ENCODE measurements at regions not wholly inside any gene's neighbourhood (a gene's known extent, or its start where the extent isn't known, plus 50 kb on each side); places are given as distances from the start of the nearest gene placed in this dataset.
"Not testable (repeated sequence)": the region's sequence is repeated elsewhere in the genome, so short reads cannot be mapped to it uniquely, and the experiment has no call there.

DNA sequence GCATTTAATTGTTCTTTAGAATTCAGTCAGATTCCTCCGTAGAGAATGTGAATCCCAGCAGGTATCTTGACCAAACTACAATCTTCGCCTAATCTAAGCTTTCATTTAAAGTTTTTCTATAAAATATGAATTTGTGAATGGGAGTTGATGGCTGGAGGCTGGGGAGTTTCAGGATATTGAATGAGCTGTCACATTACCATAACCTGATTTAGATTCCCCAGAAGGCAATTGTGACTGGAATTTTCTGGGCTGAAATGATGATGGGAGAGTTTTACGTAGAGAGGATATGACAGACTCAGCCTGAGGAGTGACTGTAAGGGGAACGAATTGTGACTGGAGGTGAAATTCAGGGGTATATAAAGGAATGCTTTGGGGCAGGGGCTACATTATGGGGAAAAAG, 411.7 kb upstream of the FZD8 start:
- no peak for DNase-seq

DNA sequence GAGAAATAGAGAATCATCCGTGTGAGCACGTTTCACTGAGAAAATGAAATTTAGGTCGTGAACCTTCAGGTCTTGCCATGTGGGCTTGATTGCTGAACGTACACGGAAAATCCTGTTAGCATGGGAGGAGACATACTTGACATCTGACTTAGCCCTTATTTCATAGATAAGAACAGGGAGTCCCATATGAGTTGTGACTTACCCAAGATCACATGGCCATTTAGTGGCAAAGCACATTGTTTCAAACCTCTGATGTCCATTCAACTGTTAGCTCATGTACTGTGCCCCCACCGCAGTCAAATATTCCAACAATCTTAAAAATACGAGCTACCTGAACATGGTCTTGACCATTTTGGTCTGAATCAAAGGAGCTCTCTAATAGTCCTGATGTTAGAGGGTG, 411.2 kb upstream of the FZD8 start:
- no peak for DNase-seq

DNA sequence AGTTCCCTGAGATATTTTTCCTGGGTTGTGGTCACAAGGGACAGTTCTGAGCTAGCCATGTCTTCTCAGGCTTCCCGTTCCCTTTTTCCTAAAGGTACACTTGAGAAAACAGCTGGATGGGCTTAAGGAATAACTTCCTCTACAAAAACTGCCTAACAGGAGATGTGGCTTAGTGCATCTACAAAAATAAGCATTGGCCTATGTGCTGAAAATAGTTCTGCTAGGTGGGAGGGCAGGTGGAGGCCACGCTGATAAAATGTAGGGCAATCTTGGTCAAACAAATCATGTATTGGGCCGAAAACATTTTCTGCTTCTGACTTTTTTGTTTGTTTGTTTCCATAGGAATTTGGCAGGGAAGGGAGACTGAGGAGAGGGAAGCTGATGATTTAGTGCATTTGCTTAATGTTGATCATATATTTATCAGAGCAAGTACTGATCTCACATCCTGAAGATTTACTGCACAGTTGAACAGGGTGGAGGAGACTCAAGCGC, 409.4 kb upstream of the FZD8 start:
- DNase-seq = no peak

DNA sequence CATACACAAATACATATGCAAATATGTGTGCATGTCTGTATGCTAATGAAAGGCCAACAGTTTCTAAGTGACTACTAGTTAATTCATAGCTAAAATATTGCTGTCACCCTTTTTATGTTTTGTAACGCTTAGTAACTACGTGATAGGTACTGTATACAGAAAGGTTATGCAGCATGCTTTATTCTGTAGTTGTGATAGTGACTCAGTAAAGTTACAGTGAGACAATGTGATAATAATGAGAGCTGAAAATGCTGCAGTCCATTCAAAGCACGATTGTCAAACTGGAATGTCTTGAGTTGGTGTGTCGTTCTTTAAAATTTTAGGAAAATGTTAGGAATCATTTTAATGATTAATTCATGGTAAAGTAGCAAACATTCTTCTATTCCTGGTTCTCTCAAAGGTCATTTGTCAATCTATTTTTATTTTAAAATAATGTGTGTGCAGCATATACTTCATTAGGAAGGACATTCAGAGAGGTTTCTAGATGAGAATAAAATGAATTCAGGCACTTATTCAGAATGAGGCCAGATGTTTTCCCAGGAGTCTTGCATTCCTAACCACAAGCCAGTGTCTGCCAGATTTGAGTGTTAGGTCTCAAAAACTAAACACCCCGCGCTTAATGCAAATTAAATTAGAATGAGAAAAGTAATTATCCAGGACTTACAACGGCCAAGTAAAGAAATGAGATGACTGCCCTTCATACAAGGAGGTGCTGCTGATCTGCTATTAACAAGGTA, 408.8 kb upstream of the FZD8 start:
- DNase-seq = no peak

DNA sequence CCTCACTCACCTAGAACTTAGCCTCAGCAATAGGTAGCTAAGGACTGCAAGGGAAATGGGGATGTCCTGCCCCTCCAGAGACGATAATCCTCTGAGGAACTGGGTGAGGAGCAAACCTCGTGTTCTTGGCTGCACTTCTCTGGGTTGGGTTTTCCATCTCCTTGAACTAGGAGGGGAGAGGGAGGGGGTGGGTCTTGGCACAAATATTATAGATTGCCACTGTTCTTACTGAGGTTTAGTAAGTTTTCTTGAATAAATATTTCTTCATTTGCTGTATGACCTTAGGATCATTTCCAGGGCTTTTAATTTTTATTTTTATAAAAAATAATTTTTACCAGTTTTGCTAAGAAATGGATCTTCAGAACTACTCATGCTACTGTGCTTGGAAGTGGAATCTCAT, 406.7 kb upstream of the FZD8 start:
- DNase-seq = no peak

DNA sequence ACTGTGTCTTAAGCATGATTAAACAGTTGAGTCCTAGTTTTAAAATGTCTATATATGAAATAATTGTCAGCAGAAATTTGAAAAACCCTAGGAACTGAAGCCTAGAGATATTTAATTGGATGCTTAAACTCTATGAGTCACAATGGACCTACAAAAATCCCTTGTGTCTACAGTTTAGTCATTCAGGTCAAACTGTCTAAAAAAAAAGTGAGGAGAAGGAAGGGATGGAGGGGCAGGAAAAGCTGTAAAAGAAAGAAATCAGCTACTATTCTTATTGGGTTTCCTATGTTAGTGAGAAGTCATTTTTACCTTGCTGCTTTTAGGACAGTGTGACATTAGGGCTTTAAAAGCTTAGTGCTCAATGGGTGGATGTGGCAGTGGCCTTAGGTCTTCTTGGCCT, 406.1 kb upstream of the FZD8 start:
- DNase-seq = no peak

DNA sequence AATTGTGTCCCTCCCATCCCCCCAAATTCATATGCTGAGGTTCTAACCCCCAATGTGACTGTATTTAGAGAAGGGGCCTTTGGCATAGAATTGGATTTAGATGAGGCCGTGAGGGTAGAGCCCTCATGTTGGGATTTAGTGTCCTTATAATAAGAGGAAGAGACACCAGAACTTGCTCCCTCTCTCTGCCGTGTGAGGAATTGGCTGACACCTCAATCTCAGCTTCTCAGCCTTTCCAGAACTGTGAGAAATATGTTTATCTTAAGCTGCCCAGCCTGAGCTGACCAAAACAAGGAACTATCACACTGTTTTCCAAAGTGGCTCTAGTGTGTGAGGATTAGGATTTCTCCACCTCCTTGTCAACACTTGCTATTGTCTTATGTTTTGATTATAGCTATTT, 400.0 kb upstream of the FZD8 start:
- DNase-seq = no peak

DNA sequence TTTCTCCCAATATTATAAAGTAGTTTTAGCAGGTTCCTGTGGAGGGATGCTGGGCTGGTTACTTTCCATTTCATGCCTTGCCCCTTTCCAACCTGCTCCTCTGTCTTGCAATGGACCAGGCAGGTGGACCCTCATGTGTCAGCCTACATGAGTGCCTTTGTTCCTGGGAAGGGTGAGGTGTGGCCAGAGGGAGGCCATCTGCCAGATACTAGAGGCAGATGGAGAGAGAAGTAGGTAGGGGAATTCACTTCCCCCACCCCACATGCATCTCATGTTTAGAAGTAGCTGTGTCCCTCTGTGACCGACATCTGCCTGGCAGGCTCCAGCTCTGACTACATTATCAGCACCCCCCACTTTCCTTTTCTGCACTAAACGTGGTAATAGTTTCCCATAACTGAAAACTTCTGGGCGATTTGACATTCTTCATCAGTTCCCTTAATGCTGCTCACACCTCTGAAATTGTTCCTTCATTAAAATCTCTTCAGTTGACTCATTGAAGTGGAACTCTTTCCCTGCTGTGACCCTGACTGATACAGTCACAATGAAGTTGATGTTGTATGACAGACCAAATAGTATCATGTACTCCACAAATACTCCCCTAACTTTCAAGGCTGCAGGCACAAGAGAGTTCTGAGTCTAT, 396.3 kb upstream of the FZD8 start:
- no peak for DNase-seq

DNA sequence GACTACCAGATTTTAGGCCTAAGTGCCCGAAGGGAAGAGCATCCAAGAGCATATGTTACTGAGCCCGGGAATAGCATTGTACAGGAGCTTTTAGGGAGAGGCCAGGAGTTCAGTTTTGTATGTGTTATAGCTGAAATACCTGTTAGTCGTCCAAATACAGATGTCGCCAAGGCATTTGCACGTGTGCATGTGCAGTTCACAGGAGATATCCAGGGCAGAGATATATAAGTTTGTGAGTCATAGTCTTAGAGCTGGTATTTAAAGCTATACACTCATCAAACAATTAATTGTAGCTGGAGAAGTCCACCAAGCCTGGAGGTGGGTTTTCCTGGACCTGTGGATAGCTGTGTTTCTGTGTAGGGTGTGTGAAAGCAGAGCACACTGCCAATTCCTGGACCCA, 394.0 kb upstream of the FZD8 start:
- no peak for DNase-seq

DNA sequence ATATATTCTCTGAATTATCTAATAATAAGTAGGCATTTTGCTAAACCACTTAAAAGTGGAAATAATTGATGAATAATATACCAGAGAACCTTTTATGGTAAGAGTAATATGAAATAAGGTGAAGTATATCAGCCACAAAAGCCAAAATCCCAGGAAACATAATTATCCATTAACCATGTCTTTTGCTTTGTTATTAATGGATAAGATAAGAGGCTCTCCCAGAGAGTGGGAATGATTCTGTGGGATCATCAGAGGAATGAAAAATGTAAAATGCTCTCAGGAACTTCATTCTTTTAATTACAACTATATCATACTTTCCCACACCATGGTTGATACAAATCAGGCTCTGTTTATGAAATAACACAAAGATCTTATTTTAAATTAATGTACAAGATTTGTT, 391.7 kb upstream of the FZD8 start:
- no peak for DNase-seq

DNA sequence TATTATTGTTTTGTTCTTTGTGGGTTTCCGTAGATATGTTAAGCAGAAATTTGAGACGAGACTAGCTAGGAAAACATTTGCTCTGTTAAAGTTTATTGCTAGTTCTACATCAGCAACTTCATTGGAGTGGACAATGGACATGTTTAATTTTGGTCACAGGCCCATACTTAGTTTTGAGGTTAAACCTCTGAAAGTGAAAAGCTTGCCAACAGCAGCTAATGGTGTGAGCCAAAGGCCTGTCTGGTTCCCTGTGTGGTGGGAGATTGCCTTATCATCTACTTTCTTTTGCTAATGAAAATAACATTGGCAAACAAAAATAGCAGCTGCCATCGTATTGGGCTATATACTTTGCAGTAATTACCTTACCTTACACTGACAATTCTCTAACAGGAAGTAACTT, 388.4 kb upstream of the FZD8 start:
- DNase-seq = no peak

DNA sequence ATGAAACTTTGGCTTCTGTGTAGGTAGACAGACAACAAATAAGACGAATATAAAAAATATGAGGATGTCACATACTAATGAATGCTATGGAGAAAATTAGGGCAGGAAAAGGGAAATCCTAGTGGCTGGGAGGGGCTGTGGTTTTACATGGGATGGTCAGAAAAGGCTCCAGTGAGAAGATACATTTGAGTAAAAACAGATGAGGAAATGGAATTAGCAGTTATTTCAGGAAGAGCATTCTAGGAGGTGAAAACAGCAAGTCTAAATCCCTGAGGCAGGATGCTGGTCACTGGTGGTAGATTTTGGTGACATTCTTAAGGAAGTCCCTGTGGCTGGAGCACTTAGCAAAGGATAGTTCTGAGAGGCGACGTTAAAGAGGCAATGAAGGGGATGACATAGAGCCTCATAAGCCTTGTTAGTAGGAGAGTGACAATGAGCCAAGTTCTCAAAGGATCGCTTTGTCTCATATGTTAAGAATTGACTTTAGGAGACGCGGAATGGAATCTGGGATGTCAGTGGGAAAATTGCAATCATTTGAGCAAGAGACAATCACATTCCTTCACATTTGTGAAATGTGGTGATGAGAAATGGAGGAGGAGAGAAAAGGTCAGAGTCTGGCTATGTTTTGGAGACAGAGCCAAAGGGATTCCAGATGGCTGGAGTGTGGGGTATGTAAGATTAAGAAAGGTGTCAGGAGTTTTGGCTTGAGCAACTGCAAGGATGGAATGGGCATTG, 384.7 kb upstream of the FZD8 start:
- no peak for DNase-seq

DNA sequence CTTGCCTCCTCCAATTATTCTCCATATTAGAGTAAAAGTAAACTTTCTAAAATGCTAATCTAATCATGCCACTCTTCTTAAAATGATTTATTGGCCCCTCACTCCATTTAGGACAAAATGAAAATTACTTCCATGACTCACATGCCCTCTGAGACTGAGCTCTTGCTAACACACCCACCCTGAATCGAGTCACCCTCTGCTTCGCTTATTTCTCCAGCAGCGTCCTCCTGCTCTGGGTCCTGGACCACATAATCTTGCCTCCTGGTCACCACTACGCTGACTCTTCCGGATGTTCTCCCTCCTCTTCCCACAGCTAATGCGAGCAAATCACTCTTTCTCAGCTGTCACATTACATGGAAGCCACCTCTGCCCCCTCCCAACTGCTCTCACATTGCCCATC, 384.0 kb upstream of the FZD8 start:
- no peak for DNase-seq

DNA sequence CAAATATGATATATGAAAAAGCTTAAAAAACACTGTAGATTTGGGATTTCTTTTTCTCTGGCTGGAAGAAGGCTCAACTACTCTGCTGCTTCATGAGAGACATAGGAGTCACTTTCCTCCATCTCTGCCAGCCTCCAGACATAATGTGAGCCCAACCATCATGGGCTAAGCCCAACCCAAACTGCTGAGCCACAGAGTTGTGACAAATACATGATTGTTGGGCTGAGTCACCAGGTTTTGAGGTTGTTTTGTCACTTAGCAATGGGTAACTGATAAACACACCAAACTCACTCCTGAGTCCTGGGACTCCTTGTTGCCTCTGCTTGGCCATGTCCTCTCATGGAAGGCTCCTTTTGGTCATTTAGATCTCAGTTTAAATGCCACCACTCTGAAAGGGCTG, 381.8 kb upstream of the FZD8 start:
- DNase-seq = no peak

DNA sequence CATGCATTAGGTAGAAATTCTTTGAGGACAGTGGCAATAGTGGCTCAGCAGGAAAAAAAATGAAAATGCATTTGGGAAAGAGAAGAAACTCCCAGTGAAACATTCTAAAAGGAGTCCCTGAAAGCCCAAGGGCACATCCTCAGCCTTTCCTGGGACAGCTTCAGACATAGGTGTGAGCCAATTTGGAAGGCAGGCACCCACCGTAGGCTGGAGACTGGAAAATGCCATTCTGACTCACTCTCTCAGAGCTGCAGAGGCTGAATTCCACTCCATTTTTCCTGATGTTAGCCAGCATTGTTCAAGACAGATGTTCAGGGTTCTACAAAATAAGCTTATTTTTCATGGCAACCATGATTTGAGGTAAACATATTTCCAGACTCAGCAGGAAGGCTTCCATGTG, 379.0 kb upstream of the FZD8 start:
- DNase-seq = no peak

DNA sequence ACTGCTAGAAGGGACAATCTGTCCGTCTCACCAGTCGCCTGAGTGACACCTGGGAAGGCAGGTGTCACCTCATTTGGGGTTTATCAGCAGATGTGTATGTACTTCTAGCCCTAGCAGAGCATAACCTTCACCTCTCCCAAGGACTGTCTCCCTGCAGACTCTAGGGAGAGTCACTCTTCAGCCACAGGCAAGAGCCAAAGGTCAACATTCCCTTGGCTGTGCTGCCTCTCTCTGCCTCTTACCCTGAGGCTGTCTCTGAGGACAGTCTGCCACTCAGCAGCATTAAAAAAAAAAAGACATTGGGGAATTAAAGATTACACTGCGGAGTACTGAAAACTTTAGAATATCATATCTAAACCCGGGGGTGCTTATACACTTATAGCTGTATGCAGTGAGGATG, 377.7 kb upstream of the FZD8 start:
- no peak for DNase-seq

DNA sequence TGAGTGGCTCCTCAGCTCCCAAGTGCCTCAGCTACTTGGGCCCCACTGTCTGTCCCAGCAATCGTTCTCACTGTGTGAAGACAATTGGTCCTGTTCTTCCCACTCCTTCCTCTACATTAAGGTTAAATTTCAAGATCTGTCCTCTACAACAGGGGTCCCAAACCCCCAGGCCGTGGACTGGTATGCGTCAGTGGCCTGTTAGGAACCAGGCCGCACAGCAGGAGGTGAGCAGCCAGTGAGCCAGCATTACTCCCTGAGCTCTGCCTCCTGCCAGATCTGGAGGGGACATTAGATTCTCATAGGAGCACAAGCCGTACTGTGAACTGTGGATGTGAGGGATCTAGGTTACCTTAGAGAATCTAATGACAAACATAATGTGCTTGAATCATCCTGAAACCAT, 376.9 kb upstream of the FZD8 start:
- DNase-seq = no peak

DNA sequence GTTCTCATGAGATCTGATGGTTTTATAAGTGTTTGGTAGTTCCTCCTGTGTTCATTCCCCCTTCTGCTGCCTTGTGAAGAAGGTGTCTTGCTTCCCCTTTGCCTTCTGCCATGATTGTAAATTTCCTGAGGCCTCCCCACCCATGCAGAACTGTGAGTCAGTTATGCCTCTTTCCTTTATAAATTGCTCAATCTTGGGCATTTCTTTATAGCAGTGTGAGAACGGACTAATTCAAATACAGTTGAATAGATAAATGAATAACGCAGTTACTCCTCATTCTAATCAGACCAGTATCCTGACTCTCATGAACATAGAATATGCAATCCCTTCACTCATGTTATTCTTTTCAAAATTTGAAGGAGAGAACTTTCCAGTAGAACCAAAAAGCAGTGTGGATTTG, 375.0 kb upstream of the FZD8 start:
- DNase-seq = no peak

DNA sequence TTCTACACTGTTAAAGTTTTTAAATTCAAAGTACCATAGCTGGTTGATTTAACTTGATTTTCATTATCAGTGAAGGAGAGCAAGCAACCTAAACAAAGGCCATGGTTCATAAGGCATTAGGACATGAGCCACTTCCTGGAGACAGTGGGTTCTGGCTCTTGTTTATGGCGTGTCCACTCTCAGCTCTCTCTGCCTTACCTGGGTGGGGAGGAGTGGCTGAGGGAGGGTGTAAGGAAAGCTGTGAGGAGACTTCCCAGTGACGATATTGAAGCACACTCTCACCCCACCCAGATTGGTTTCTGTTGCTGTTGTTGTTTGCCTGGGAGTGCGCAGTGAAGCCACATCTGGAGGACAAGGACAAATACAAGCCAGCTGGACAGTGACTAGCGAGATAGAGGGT, 365.3 kb upstream of the FZD8 start:
- DNase-seq = no peak

DNA sequence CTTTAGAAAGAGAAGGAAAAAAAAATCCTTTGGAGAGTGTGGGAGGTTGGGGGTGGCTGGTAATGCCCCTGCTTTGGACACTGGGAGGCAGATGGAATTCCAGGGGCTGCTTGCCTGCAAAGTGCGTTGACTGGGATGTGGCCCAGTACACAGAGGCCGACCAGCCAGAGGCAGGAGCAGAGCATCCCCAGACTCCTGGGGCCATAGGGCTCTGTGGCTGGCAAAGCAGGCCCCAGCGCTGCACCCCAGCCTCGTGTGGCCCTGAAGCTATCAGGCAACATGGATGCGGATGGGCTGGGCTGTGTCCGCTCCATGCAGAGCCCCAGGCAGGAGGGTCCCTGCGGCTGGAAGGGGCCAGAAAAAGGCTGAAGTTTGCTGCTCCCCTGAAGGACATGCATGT, 361.6 kb upstream of the FZD8 start:
- no peak for DNase-seq

DNA sequence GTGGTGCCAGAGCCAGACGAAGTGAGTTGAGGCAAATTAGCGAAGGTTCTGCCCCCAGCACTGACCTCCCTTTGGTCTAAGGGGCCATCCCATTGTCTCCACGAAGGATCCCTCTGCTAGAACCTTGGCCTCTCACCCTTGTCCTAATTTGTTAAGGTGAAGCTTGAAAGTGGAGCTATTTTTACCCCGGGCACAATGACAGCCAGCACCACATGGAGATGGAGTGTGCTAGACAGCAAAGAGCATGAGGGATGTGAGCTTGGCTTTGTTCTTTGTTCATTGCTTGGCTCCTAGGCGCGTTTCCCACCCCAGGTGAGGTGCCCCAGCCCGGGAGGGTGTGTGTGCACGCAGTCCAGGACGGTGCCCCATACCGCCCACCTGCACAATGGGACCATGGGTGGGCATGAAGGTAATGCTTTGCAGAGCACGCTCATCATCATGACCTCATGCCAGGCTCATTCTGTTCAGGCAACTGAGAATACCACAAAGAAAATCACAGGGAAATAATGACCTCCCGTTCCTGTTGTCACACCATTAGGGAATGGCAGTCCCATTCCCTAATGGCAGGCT, 361.0 kb upstream of the FZD8 start:
- no peak for DNase-seq

DNA sequence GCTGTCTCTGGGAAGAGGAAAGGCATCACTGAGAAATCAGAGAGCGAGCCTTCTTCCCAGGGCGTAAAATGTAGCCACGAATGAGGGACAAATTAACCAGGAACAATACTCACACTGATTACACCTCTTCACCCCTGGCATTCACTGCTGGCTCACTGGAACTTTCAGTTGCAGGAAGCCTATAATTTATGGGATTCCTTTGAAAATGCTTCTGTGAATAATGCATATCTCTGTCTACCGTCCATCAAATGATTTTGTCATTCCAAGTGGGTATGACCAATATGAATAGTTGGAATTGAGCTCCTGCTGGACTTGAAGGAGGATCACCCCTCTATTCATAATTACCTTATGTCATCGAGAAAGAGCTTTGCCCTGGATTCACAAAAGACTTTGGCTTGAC, 360.3 kb upstream of the FZD8 start:
- no peak for DNase-seq

DNA sequence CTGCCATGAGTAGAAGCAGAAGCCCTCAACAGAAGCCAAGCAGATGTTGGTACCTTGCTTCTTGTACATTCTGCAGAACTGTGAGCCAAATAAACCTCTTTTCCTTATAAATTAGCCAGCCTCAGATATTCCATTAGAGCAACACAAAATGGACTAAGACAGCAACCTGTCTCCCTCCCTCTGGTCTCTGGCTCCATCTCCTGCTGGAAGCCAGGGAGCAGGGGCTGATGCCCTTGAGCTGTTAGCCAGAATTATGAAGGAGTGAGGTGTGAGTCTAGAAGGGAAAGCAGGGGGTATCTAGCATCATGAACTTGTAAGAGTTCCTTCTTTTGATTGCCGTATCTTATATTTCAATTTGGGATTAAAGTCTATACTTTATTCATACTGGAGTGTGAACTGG, 358.7 kb upstream of the FZD8 start:
- not testable (repeated sequence) for DNase-seq

Measured in hypothalamus (tissue), 51 donors.